ENCODE measurements at regions not wholly inside any gene's neighbourhood (a gene's known extent, or its start where the extent isn't known, plus 50 kb on each side); places are given as distances from the start of the nearest gene placed in this dataset.

DNA sequence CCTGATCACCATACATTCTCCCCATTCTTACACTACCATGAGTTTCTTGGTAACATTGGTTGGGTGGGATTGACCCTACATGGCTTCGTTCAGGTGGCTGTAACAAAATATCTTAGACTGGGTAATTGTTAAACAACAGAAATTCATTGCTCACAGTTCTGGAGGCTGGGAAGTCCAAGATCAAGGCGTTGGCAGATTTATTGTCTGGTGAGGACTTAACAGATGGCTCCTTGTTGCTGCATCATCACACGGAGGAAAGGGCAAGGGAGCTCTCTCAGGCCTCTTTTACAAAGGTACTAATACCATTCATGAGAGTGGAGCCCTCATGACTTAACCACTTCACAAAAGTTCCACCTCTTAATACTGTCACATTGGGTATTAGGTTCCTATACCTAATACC is 116.7 kb upstream of the EGLN3 start:
- no peak for TF ChIP-seq YY1 (IDR thresholded peaks at IDR 0.05; ENCODE audit: insufficient read depth, insufficient read length)
- TF ChIP-seq ZNF274 (IDR thresholded peaks at IDR 0.05; ENCODE audit: low read depth, low read length): no peak
- TF ChIP-seq SUZ12 (IDR thresholded peaks at IDR 0.05; ENCODE audit: extremely low read depth, insufficient read depth, insufficient read length): no peak
- no peak for DNase-seq (ENCODE audit: low read depth, low spot score)
- Histone ChIP-seq H3K36me3 (ENCODE audit: insufficient read depth, insufficient read length, low read length) (no peaks in the 10 kb centered on the region), H3K9me3 (ENCODE audit: insufficient read depth, low read length) (no peaks in the 10 kb centered on the region), H3K9ac (ENCODE audit: insufficient read length, low read depth) (no peak overlapping the region), H3K4me3 (ENCODE audit: insufficient read length, low read depth) (no peak overlapping the region), H3K27me3 (ENCODE audit: insufficient read depth, insufficient read length) (no peaks in the 10 kb centered on the region), H3K4me1 (ENCODE audit: insufficient read depth, insufficient read length) (no peaks in the 10 kb centered on the region)

GRCh38 chr14:34065690-34066391 is 115.0 kb upstream of the EGLN3 start:
- no peaks in the 10 kb centered on the region for H3K9me3 ChIP-seq (ENCODE audit: insufficient read depth, low read length)
- H3K9ac ChIP-seq (ENCODE audit: insufficient read length, low read depth): no peak overlapping the region
- H3K27me3 ChIP-seq (ENCODE audit: insufficient read depth, insufficient read length): peaks cover 9% of the 10 kb centered on the region
- no peak for DNase-seq (ENCODE audit: low read depth, low spot score)
- H3K4me3 ChIP-seq (ENCODE audit: insufficient read length, low read depth): no peak overlapping the region
- no peak for TF ChIP-seq ZNF274 (IDR thresholded peaks at IDR 0.05; ENCODE audit: low read depth, low read length)
- TF ChIP-seq SUZ12 (IDR thresholded peaks at IDR 0.05; ENCODE audit: extremely low read depth, insufficient read depth, insufficient read length): no peak
- no peak for TF ChIP-seq YY1 (IDR thresholded peaks at IDR 0.05; ENCODE audit: insufficient read depth, insufficient read length)
- H3K4me1 ChIP-seq (ENCODE audit: insufficient read depth, insufficient read length): no peaks in the 10 kb centered on the region
- H3K36me3 ChIP-seq (ENCODE audit: insufficient read depth, insufficient read length, low read length): no peaks in the 10 kb centered on the region

GRCh38 chr14:34065236-34065635 is 114.4 kb upstream of the EGLN3 start:
- no peak for DNase-seq (ENCODE audit: low read depth, low spot score)
- Histone ChIP-seq H3K27me3 (ENCODE audit: insufficient read depth, insufficient read length) (peaks cover 15% of the 10 kb centered on the region), H3K4me1 (ENCODE audit: insufficient read depth, insufficient read length) (no peaks in the 10 kb centered on the region), H3K36me3 (ENCODE audit: insufficient read depth, insufficient read length, low read length) (no peaks in the 10 kb centered on the region), H3K4me3 (ENCODE audit: insufficient read length, low read depth) (no peak overlapping the region), H3K9ac (ENCODE audit: insufficient read length, low read depth) (no peak overlapping the region), H3K9me3 (ENCODE audit: insufficient read depth, low read length) (no peaks in the 10 kb centered on the region)
- no peak for TF ChIP-seq ZNF274 (IDR thresholded peaks at IDR 0.05; ENCODE audit: low read depth, low read length)
- TF ChIP-seq SUZ12 (IDR thresholded peaks at IDR 0.05; ENCODE audit: extremely low read depth, insufficient read depth, insufficient read length): no peak
- TF ChIP-seq YY1 (IDR thresholded peaks at IDR 0.05; ENCODE audit: insufficient read depth, insufficient read length): no peak

DNA sequence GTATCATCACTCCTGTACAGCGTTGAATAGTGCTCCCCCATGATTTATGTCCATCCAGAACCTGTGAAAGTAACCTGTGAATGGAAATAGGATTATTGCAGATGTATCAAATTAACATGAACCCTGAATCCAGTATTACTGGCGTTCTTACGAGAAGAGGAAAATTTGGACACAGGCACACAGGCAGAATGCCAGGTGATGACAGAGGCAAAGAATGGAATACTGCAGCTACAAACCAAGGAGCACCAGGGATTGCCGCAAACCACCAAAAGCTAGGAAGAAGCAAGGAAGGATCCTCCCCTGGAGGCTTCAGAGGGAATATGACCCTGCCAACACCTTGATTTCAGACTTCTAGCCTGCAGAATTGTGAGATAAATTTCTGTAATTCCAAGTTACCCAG is 113.5 kb upstream of the EGLN3 start:
- no peak overlapping the region for H3K9ac ChIP-seq (ENCODE audit: insufficient read length, low read depth)
- H3K36me3 ChIP-seq (ENCODE audit: insufficient read depth, insufficient read length, low read length): no peaks in the 10 kb centered on the region
- peaks cover 21% of the 10 kb centered on the region for H3K27me3 ChIP-seq (ENCODE audit: insufficient read depth, insufficient read length)
- no peak for TF ChIP-seq SUZ12 (IDR thresholded peaks at IDR 0.05; ENCODE audit: extremely low read depth, insufficient read depth, insufficient read length)
- no peak for TF ChIP-seq YY1 (IDR thresholded peaks at IDR 0.05; ENCODE audit: insufficient read depth, insufficient read length)
- no peak for TF ChIP-seq ZNF274 (IDR thresholded peaks at IDR 0.05; ENCODE audit: low read depth, low read length)
- no peaks in the 10 kb centered on the region for H3K9me3 ChIP-seq (ENCODE audit: insufficient read depth, low read length)
- DNase-seq (ENCODE audit: low read depth, low spot score): no peak
- H3K4me1 ChIP-seq (ENCODE audit: insufficient read depth, insufficient read length): no peaks in the 10 kb centered on the region
- H3K4me3 ChIP-seq (ENCODE audit: insufficient read length, low read depth): no peak overlapping the region

DNA sequence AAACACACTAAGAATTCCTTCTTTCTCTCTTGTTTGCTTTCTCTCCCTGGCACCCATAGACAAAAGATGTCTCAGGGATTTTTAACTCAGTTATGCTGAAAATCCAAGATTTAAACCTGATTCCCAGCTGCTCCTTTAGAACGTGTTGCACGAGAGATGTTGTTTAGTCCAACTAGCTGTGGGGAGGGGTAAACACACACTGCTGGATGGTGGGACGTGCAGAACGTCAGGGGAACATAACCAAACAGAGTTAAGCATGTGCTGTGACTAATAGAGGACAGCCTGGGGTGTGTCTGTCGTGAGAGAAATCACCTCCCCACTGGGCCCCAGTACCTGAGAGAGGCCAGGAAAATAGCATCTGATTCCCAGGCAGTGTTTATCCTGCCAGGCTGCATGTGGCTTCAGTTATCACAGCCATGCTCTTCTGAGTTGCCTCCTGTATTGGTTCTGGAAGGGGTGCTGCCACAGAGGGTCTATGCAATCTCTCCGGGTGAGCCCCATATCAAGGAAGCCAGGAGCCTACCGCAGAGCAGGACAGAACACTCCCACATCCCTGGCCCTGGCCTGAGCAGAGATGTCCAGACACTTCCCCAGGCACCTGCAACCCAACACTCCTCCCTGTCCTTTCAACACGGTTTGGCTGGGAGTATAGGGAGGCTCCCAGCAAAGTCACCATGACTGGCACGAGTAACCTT is 112.7 kb upstream of the EGLN3 start:
- Histone ChIP-seq H3K4me3 (ENCODE audit: insufficient read length, low read depth) (no peak overlapping the region), H3K36me3 (ENCODE audit: insufficient read depth, insufficient read length, low read length) (no peaks in the 10 kb centered on the region), H3K27me3 (ENCODE audit: insufficient read depth, insufficient read length) (peaks cover 27% of the 10 kb centered on the region), H3K9me3 (ENCODE audit: insufficient read depth, low read length) (no peaks in the 10 kb centered on the region), H3K4me1 (ENCODE audit: insufficient read depth, insufficient read length) (no peaks in the 10 kb centered on the region), H3K9ac (ENCODE audit: insufficient read length, low read depth) (no peak overlapping the region)
- no peak for DNase-seq (ENCODE audit: low read depth, low spot score)
- TF ChIP-seq YY1 (IDR thresholded peaks at IDR 0.05; ENCODE audit: insufficient read depth, insufficient read length): no peak
- TF ChIP-seq SUZ12 (IDR thresholded peaks at IDR 0.05; ENCODE audit: extremely low read depth, insufficient read depth, insufficient read length): no peak
- no peak for TF ChIP-seq ZNF274 (IDR thresholded peaks at IDR 0.05; ENCODE audit: low read depth, low read length)

GRCh38 chr14:34063042-34063441 is 112.2 kb upstream of the EGLN3 start:
- H3K4me1 ChIP-seq (ENCODE audit: insufficient read depth, insufficient read length): no peaks in the 10 kb centered on the region
- H3K4me3 ChIP-seq (ENCODE audit: insufficient read length, low read depth): no peak overlapping the region
- H3K9me3 ChIP-seq (ENCODE audit: insufficient read depth, low read length): no peaks in the 10 kb centered on the region
- TF ChIP-seq ZNF274 (IDR thresholded peaks at IDR 0.05; ENCODE audit: low read depth, low read length) (no peak), YY1 (IDR thresholded peaks at IDR 0.05; ENCODE audit: insufficient read depth, insufficient read length) (no peak), SUZ12 (IDR thresholded peaks at IDR 0.05; ENCODE audit: extremely low read depth, insufficient read depth, insufficient read length) (no peak)
- H3K9ac ChIP-seq (ENCODE audit: insufficient read length, low read depth): no peak overlapping the region
- H3K27me3 ChIP-seq (ENCODE audit: insufficient read depth, insufficient read length): peaks cover 27% of the 10 kb centered on the region
- H3K36me3 ChIP-seq (ENCODE audit: insufficient read depth, insufficient read length, low read length): no peaks in the 10 kb centered on the region
- DNase-seq (ENCODE audit: low read depth, low spot score): no peak

DNA sequence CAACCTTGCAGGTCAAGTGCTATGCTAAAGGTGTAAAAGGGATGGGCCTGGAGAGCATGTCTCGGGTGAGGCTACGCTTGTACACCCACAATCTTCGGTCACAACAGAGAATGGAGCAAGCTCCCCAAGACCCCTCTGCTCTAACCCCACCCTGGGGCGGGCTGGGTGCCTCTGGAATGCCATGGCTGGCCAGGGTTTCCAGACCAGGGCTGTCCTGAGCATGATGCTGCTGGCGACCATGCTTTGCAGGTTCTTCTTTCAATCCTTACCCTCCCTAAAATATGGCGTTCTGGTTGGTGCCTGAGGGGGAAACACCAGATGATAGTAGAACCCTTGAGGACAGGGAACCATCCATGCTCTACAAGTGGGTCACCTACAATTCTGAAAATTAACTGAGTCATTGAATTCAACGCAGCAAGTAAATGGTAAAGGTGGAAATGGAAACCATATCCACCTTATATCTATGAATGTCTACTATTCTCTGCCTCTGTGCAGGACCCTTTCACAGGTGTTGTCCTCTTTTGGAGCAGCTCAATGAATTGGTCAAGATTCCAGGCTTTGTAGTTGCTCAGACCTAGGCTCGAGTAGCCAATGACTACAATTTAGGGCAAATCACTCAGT is 111.6 kb upstream of the EGLN3 start:
- no peak overlapping the region for H3K9ac ChIP-seq (ENCODE audit: insufficient read length, low read depth)
- DNase-seq (ENCODE audit: low read depth, low spot score): no peak
- no peaks in the 10 kb centered on the region for H3K4me1 ChIP-seq (ENCODE audit: insufficient read depth, insufficient read length)
- no peaks in the 10 kb centered on the region for H3K9me3 ChIP-seq (ENCODE audit: insufficient read depth, low read length)
- TF ChIP-seq YY1 (IDR thresholded peaks at IDR 0.05; ENCODE audit: insufficient read depth, insufficient read length) (no peak), ZNF274 (IDR thresholded peaks at IDR 0.05; ENCODE audit: low read depth, low read length) (no peak), SUZ12 (IDR thresholded peaks at IDR 0.05; ENCODE audit: extremely low read depth, insufficient read depth, insufficient read length) (no peak)
- H3K27me3 ChIP-seq (ENCODE audit: insufficient read depth, insufficient read length): peaks cover 27% of the 10 kb centered on the region
- H3K36me3 ChIP-seq (ENCODE audit: insufficient read depth, insufficient read length, low read length): no peaks in the 10 kb centered on the region
- no peak overlapping the region for H3K4me3 ChIP-seq (ENCODE audit: insufficient read length, low read depth)

All from NT2/D1 (cell line).